SK-N-MC (cell line): ENCODE measurements at regions not wholly inside any gene's neighbourhood (a gene's known extent, or its start where the extent isn't known, plus 50 kb on each side); places are given as distances from the start of the nearest gene placed in this dataset.

Experiments used
- EZH2 ChIP-seq: fragments of 200-600 bp; sonication (generic); IDR thresholded peaks from one replicate; pipeline ENCODE4 v1.6.1; 2017; ENCODE audit warnings: antibody characterized with exemption
- FOXP2 ChIP-seq: optimal IDR thresholded peaks from 2 replicates; pipeline ENCODE3; 2011; ENCODE audit warnings: mild to moderate bottlenecking, moderate library complexity; ENCODE audit not compliant: insufficient read depth; ENCODE audit errors: extremely low read length, control extremely low read depth
- POLR2AphosphoS5 ChIP-seq: IDR thresholded peaks from 2 replicates; pipeline ENCODE4 v1.6.1; 2012; ENCODE audit warnings: mild to moderate bottlenecking, low read depth, low read length, borderline replicate concordance

DNA sequence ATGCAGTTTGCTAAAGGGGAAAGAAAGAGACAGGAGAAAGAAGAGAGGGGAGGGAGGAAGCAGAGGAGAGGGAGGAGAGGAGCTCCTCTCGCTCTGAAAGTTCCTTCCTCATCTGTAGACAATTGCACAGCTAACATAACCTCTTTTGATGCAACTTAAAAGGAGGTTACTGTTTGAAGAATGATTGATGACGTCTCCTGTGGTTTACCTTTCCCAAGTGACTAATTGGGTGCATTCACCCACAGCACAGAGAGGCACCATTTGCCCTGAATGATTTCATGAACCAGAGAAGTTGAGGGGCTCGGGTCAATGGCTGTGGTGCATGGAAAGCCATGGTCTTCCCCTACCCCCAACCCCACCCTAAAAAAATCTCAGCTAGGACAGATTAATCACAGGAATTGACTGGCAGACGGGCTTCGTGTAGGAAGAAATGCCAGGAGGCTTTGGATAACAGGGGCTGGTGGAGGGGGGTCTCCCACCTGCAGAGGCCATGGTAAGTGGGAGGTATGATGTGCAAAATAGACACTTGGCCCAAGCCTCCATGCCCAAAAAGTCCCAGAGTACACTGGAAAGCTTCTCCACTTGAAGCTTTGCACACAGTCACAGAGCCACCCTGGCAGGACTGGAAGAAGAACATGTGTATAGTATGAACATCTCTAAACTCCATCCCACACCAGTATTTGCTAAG is 213.7 kb downstream of the ANKRD60 start:
- no peak for TF ChIP-seq POLR2AphosphoS5
- TF ChIP-seq EZH2: no peak
- no peak for TF ChIP-seq FOXP2
